Trophoblast cell (in vitro differentiated cells and primary cell): ENCODE measurements at regions not wholly inside any gene's neighbourhood (a gene's known extent, or its start where the extent isn't known, plus 50 kb on each side); places are given as distances from the start of the nearest gene placed in this dataset.
"Not testable (repeated sequence)": the region's sequence is repeated elsewhere in the genome, so short reads cannot be mapped to it uniquely, and the experiment has no call there.

ENCODE experiments used
- DNase-seq, 2 donors: peaks; one replicate each; pipeline ENCODE4 v3.0.0-alpha.2; 2016
- H2AFZ ChIP-seq: 2 replicates; pipeline ENCODE4 v1.6.1; 2013; ENCODE audit warnings: low read length, moderate library complexity, mild to moderate bottlenecking; ENCODE audit not compliant: insufficient read depth, poor library complexity
- H2AK5ac ChIP-seq: 2 replicates; pipeline ENCODE4 v1.6.1; 2013; ENCODE audit warnings: mild to moderate bottlenecking, low read length
- H2BK120ac ChIP-seq: 2 replicates; pipeline ENCODE4 v1.6.1; 2013; ENCODE audit warnings: low read length, mild to moderate bottlenecking, moderate library complexity; ENCODE audit not compliant: insufficient read depth, poor library complexity
- H2BK12ac ChIP-seq: 2 replicates; pipeline ENCODE4 v1.6.1; 2013; ENCODE audit warnings: mild to moderate bottlenecking, low read length, moderate library complexity
- H2BK5ac ChIP-seq: 2 replicates; pipeline ENCODE4 v1.6.1; 2013; ENCODE audit warnings: low read length, low read depth, moderate library complexity, mild to moderate bottlenecking; ENCODE audit not compliant: poor library complexity
- H3K14ac ChIP-seq: 2 replicates; pipeline ENCODE4 v1.6.1; 2013; ENCODE audit warnings: mild to moderate bottlenecking, low read length
- H3K18ac ChIP-seq: 2 replicates; pipeline ENCODE4 v1.6.1; 2013; ENCODE audit warnings: mild to moderate bottlenecking, low read length
- H3K23ac ChIP-seq: 2 replicates; pipeline ENCODE4 v1.6.1; 2013; ENCODE audit warnings: low read length
- H3K27ac ChIP-seq: 2 replicates; pipeline ENCODE4 v1.5.1; 2013; ENCODE audit warnings: low read depth, mild to moderate bottlenecking, inconsistent platforms, low read length, moderate library complexity
- H3K27me3 ChIP-seq: 2 replicates; pipeline ENCODE4 v1.6.1; 2013; ENCODE audit warnings: inconsistent platforms, mild to moderate bottlenecking, low read length, moderate library complexity; ENCODE audit not compliant: insufficient read depth
- H3K36me3 ChIP-seq, 2 experiments: 1 replicate in 1 of 2; 2 replicates in 1 of 2; pipeline ENCODE4 v1.6.1; 2013; ENCODE audit warnings: low read length in 2 of 2, mild to moderate bottlenecking in 2 of 2, moderate library complexity in 1 of 2; ENCODE audit not compliant: insufficient read depth in 2 of 2, control insufficient read depth in 1 of 2
- H3K4ac ChIP-seq: 2 replicates; pipeline ENCODE4 v1.6.1; 2013; ENCODE audit warnings: low read depth, mild to moderate bottlenecking, low read length, moderate library complexity
- H3K4me1 ChIP-seq, 2 experiments: 1 replicate in 1 of 2; 2 replicates in 1 of 2; pipeline ENCODE4 v1.6.1; 2013; ENCODE audit warnings: low read length in 2 of 2, mild to moderate bottlenecking in 2 of 2, moderate library complexity in 1 of 2; ENCODE audit not compliant: insufficient read depth in 2 of 2, control insufficient read depth in 1 of 2
- H3K4me2 ChIP-seq: 2 replicates; pipeline ENCODE4 v1.6.1; 2013; ENCODE audit warnings: inconsistent platforms, mild to moderate bottlenecking, low read length, moderate library complexity
- H3K4me3 ChIP-seq: 2 replicates; pipeline ENCODE4 v1.5.1; 2013; ENCODE audit warnings: mild to moderate bottlenecking, low read depth, low read length, inconsistent platforms
- H3K79me1 ChIP-seq: one replicate; pipeline ENCODE4 v1.6.1; 2013; ENCODE audit warnings: low read length
- H3K79me2 ChIP-seq: 2 replicates; pipeline ENCODE4 v1.6.1; 2013; ENCODE audit warnings: low read length, mild to moderate bottlenecking; ENCODE audit not compliant: control insufficient read depth, insufficient read depth, poor library complexity
- H3K9ac ChIP-seq: 2 replicates; pipeline ENCODE4 v1.6.1; 2013; ENCODE audit warnings: mild to moderate bottlenecking, low read length
- H3K9me3 ChIP-seq: 2 replicates; pipeline ENCODE4 v1.6.1; 2013; ENCODE audit warnings: low read depth, mild to moderate bottlenecking, control low read depth, inconsistent platforms, low read length; ENCODE audit not compliant: insufficient read depth
- H4K12ac ChIP-seq: 2 replicates; pipeline ENCODE4 v1.6.1; 2013; ENCODE audit warnings: low read depth, mild to moderate bottlenecking, low read length, moderate library complexity
- H4K8ac ChIP-seq: 2 replicates; pipeline ENCODE4 v1.6.1; 2013; ENCODE audit warnings: low read depth, mild to moderate bottlenecking, low read length, moderate library complexity
- H4K91ac ChIP-seq: one replicate; pipeline ENCODE4 v1.6.1; 2013; ENCODE audit warnings: low read depth, mild to moderate bottlenecking, low read length, moderate library complexity
- WGBS: extraction: QIAGEN DNeasy Blood & Tissue Kit; methylation state at CpG from one replicate; pipeline ENCODE4 v1.1.7; 2013; ENCODE audit warnings: missing lambda C conversion rate; ENCODE audit not compliant: insufficient read length, insufficient coverage; ENCODE audit errors: extremely low coverage; 5-methylcytosine and 5-hydroxymethylcytosine counted together

GRCh38 chr11:33994937-33995336 lies 56.6 kb upstream of the CAPRIN1 start:
- WGBS = no CpG with 5 or more reads among the region's 2 CpGs
- no peak overlapping the region for H3K4me3 ChIP-seq

GRCh38 chr11:33991136-33991535 lies 60.4 kb upstream of the CAPRIN1 start:
- H4K12ac ChIP-seq, H2AK5ac ChIP-seq, H3K36me3 ChIP-seq, H3K4me3 ChIP-seq, H3K79me1 ChIP-seq, H3K4ac ChIP-seq, H3K9ac ChIP-seq, H2BK5ac ChIP-seq, H3K23ac ChIP-seq, H4K91ac ChIP-seq, H3K4me2 ChIP-seq, H3K18ac ChIP-seq, DNase-seq, H2BK120ac ChIP-seq, H3K4me1 ChIP-seq, H2AFZ ChIP-seq, H3K14ac ChIP-seq, H2BK12ac ChIP-seq, H3K79me2 ChIP-seq, H4K8ac ChIP-seq, H3K27ac ChIP-seq, H3K9me3 ChIP-seq, H3K27me3 ChIP-seq: not testable (repeated sequence)
- WGBS = no CpG with 5 or more reads among the region's 13 CpGs

More at GRCh38 chr11:33994937-33995336, 56.6 kb upstream of the CAPRIN1 start:
- Histone ChIP-seq H4K91ac (no peak overlapping the region), H3K79me1 (no peaks in the 10 kb centered on the region), H3K27me3 (no peaks in the 10 kb centered on the region), H2AK5ac (no peak overlapping the region), H3K4me1 (peaks cover 0 to 3% of the 10 kb centered on the region in 2 experiments), H2AFZ (no peak overlapping the region), H3K23ac (no peak overlapping the region), H3K9ac (no peak overlapping the region), H2BK5ac (no peak overlapping the region), H3K18ac (no peak overlapping the region), H3K79me2 (no peaks in the 10 kb centered on the region), H3K4ac (no peak overlapping the region), H2BK120ac (no peak overlapping the region), H3K4me2 (no peak overlapping the region), H2BK12ac (no peak overlapping the region), H3K9me3 (no peaks in the 10 kb centered on the region), H3K27ac (no peak overlapping the region), H3K36me3 (no peaks in the 10 kb centered on the region), H4K12ac (no peak overlapping the region), H4K8ac (no peak overlapping the region), H3K14ac (no peak overlapping the region)
- no peak for DNase-seq

GRCh38 chr11:33990131-33990530 lies 61.4 kb upstream of the CAPRIN1 start:
- not testable (repeated sequence) for H4K91ac ChIP-seq, H3K14ac ChIP-seq, H3K9me3 ChIP-seq, H4K8ac ChIP-seq, H3K79me1 ChIP-seq, H3K4me1 ChIP-seq, H3K4ac ChIP-seq, H3K4me3 ChIP-seq, H3K27me3 ChIP-seq, H2BK12ac ChIP-seq, H3K18ac ChIP-seq, H3K79me2 ChIP-seq, H3K4me2 ChIP-seq, DNase-seq, H4K12ac ChIP-seq, H3K27ac ChIP-seq, H3K36me3 ChIP-seq, H2BK5ac ChIP-seq, H3K23ac ChIP-seq, H2AK5ac ChIP-seq, H2AFZ ChIP-seq, H3K9ac ChIP-seq, H2BK120ac ChIP-seq
- WGBS = no CpG with 5 or more reads among the region's 32 CpGs

- WGBS = no CpG with 5 or more reads among the region's 7 CpGs
Measured at GRCh38 chr11:33989461-33989860, 62.1 kb upstream of the CAPRIN1 start.

More at GRCh38 chr11:33989461-33989860, 62.1 kb upstream of the CAPRIN1 start:
- no peaks in the 10 kb centered on the region for H3K79me1 ChIP-seq
- no peaks in the 10 kb centered on the region for H3K27me3 ChIP-seq
- H4K8ac ChIP-seq = no peak overlapping the region
- no peak for DNase-seq
- H2BK120ac ChIP-seq = no peak overlapping the region
- no peak overlapping the region for H3K14ac ChIP-seq
- no peaks in the 10 kb centered on the region for H3K4me1 ChIP-seq
- H4K91ac ChIP-seq = no peak overlapping the region
- H3K36me3 ChIP-seq = no peaks in the 10 kb centered on the region
- H3K4ac ChIP-seq = no peak overlapping the region
- no peak overlapping the region for H2AFZ ChIP-seq
- no peak overlapping the region for H2AK5ac ChIP-seq
- H3K27ac ChIP-seq = no peak overlapping the region
- no peak overlapping the region for H3K9ac ChIP-seq
- H2BK5ac ChIP-seq = no peak overlapping the region
- H3K4me3 ChIP-seq = no peak overlapping the region
- H3K23ac ChIP-seq = no peak overlapping the region
- no peak overlapping the region for H3K4me2 ChIP-seq
- no peak overlapping the region for H4K12ac ChIP-seq
- H3K18ac ChIP-seq = no peak overlapping the region
- H3K9me3 ChIP-seq = no peaks in the 10 kb centered on the region
- no peak overlapping the region for H2BK12ac ChIP-seq
- H3K79me2 ChIP-seq = no peaks in the 10 kb centered on the region
